ENCODE measurements at regions not wholly inside any gene's neighbourhood (a gene's known extent, or its start where the extent isn't known, plus 50 kb on each side); places are given as distances from the start of the nearest gene placed in this dataset.

GRCh38 chr18:77996737-77997136 is 747.1 kb downstream of the GALR1 start:
- H3K27ac ChIP-seq (ENCODE audit: low read depth, low read length) = no peak overlapping the region
- no peak overlapping the region for H3K4me3 ChIP-seq (ENCODE audit: low read depth, low read length)
- H3K79me2 ChIP-seq (ENCODE audit: control insufficient read depth, insufficient read depth, low read length, unreplicated experiment) = no peaks in the 10 kb centered on the region
- H3K4me1 ChIP-seq (ENCODE audit: control insufficient read depth, insufficient read depth, low read length, unreplicated experiment) = no peaks in the 10 kb centered on the region
- H3K36me3 ChIP-seq (ENCODE audit: insufficient read depth, low read length) = no peaks in the 10 kb centered on the region
- no peaks in the 10 kb centered on the region for H3K27me3 ChIP-seq (ENCODE audit: insufficient read depth, low read length)
- H2AFZ ChIP-seq (ENCODE audit: low read length, unreplicated experiment) = no peak overlapping the region

GRCh38 chr18:78001811-78002210 is 752.2 kb downstream of the GALR1 start:
- H3K79me2 ChIP-seq (ENCODE audit: control insufficient read depth, insufficient read depth, low read length, unreplicated experiment) = no peaks in the 10 kb centered on the region
- no peaks in the 10 kb centered on the region for H3K36me3 ChIP-seq (ENCODE audit: insufficient read depth, low read length)
- no peak overlapping the region for H3K4me3 ChIP-seq (ENCODE audit: low read depth, low read length)
- H3K27ac ChIP-seq (ENCODE audit: low read depth, low read length) = no peak overlapping the region
- H2AFZ ChIP-seq (ENCODE audit: low read length, unreplicated experiment) = no peak overlapping the region
- no peaks in the 10 kb centered on the region for H3K27me3 ChIP-seq (ENCODE audit: insufficient read depth, low read length)
- no peaks in the 10 kb centered on the region for H3K4me1 ChIP-seq (ENCODE audit: control insufficient read depth, insufficient read depth, low read length, unreplicated experiment)

- Histone ChIP-seq H3K27me3 (ENCODE audit: insufficient read depth, low read length) (no peaks in the 10 kb centered on the region), H3K4me1 (ENCODE audit: control insufficient read depth, insufficient read depth, low read length, unreplicated experiment) (no peaks in the 10 kb centered on the region), H3K36me3 (ENCODE audit: insufficient read depth, low read length) (no peaks in the 10 kb centered on the region), H3K27ac (ENCODE audit: low read depth, low read length) (no peak overlapping the region), H3K4me3 (ENCODE audit: low read depth, low read length) (no peak overlapping the region), H3K79me2 (ENCODE audit: control insufficient read depth, insufficient read depth, low read length, unreplicated experiment) (no peaks in the 10 kb centered on the region), H2AFZ (ENCODE audit: low read length, unreplicated experiment) (no peak overlapping the region)
Observed at GRCh38 chr18:78006006-78006773, 756.5 kb downstream of the GALR1 start.

GRCh38 chr18:78006774-78007260 is 757.2 kb downstream of the GALR1 start:
- Histone ChIP-seq H3K79me2 (ENCODE audit: control insufficient read depth, insufficient read depth, low read length, unreplicated experiment) (no peaks in the 10 kb centered on the region), H2AFZ (ENCODE audit: low read length, unreplicated experiment) (no peak overlapping the region), H3K27ac (ENCODE audit: low read depth, low read length) (no peak overlapping the region), H3K4me3 (ENCODE audit: low read depth, low read length) (no peak overlapping the region), H3K4me1 (ENCODE audit: control insufficient read depth, insufficient read depth, low read length, unreplicated experiment) (no peaks in the 10 kb centered on the region), H3K27me3 (ENCODE audit: insufficient read depth, low read length) (no peaks in the 10 kb centered on the region), H3K36me3 (ENCODE audit: insufficient read depth, low read length) (no peaks in the 10 kb centered on the region)

- H3K27me3 ChIP-seq (ENCODE audit: insufficient read depth, low read length) = no peaks in the 10 kb centered on the region
- H3K36me3 ChIP-seq (ENCODE audit: insufficient read depth, low read length) = no peaks in the 10 kb centered on the region
- no peaks in the 10 kb centered on the region for H3K4me1 ChIP-seq (ENCODE audit: control insufficient read depth, insufficient read depth, low read length, unreplicated experiment)
- no peak overlapping the region for H2AFZ ChIP-seq (ENCODE audit: low read length, unreplicated experiment)
- H3K4me3 ChIP-seq (ENCODE audit: low read depth, low read length) = no peak overlapping the region
- H3K79me2 ChIP-seq (ENCODE audit: control insufficient read depth, insufficient read depth, low read length, unreplicated experiment) = no peaks in the 10 kb centered on the region
- H3K27ac ChIP-seq (ENCODE audit: low read depth, low read length) = no peak overlapping the region
Observed at GRCh38 chr18:78010363-78010762, 760.7 kb downstream of the GALR1 start.

GRCh38 chr18:78017869-78018268 is 768.2 kb downstream of the GALR1 start:
- H3K27me3 ChIP-seq (ENCODE audit: insufficient read depth, low read length) = no peaks in the 10 kb centered on the region

GRCh38 chr18:78021196-78021595 is 771.5 kb downstream of the GALR1 start:
- Histone ChIP-seq H3K4me1 (ENCODE audit: control insufficient read depth, insufficient read depth, low read length, unreplicated experiment) (no peaks in the 10 kb centered on the region), H3K79me2 (ENCODE audit: control insufficient read depth, insufficient read depth, low read length, unreplicated experiment) (no peaks in the 10 kb centered on the region), H3K27me3 (ENCODE audit: insufficient read depth, low read length) (no peaks in the 10 kb centered on the region), H3K36me3 (ENCODE audit: insufficient read depth, low read length) (no peaks in the 10 kb centered on the region), H2AFZ (ENCODE audit: low read length, unreplicated experiment) (no peak overlapping the region), H3K4me3 (ENCODE audit: low read depth, low read length) (no peak overlapping the region), H3K27ac (ENCODE audit: low read depth, low read length) (no peak overlapping the region)

More at GRCh38 chr18:78017869-78018268, 768.2 kb downstream of the GALR1 start:
- H3K4me1 ChIP-seq (ENCODE audit: control insufficient read depth, insufficient read depth, low read length, unreplicated experiment) = no peaks in the 10 kb centered on the region
- no peaks in the 10 kb centered on the region for H3K36me3 ChIP-seq (ENCODE audit: insufficient read depth, low read length)
- no peaks in the 10 kb centered on the region for H3K79me2 ChIP-seq (ENCODE audit: control insufficient read depth, insufficient read depth, low read length, unreplicated experiment)
- no peak overlapping the region for H2AFZ ChIP-seq (ENCODE audit: low read length, unreplicated experiment)
- H3K27ac ChIP-seq (ENCODE audit: low read depth, low read length) = no peak overlapping the region
- no peak overlapping the region for H3K4me3 ChIP-seq (ENCODE audit: low read depth, low read length)

GRCh38 chr18:78031589-78031988 is 781.9 kb downstream of the GALR1 start:
- no peaks in the 10 kb centered on the region for H3K27me3 ChIP-seq (ENCODE audit: insufficient read depth, low read length)
- no peaks in the 10 kb centered on the region for H3K36me3 ChIP-seq (ENCODE audit: insufficient read depth, low read length)

GRCh38 chr18:78031991-78032390 is 782.3 kb downstream of the GALR1 start:
- no peaks in the 10 kb centered on the region for H3K4me1 ChIP-seq (ENCODE audit: control insufficient read depth, insufficient read depth, low read length, unreplicated experiment)
- no peaks in the 10 kb centered on the region for H3K79me2 ChIP-seq (ENCODE audit: control insufficient read depth, insufficient read depth, low read length, unreplicated experiment)
- H3K4me3 ChIP-seq (ENCODE audit: low read depth, low read length) = no peak overlapping the region
- H3K27ac ChIP-seq (ENCODE audit: low read depth, low read length) = no peak overlapping the region
- no peak overlapping the region for H2AFZ ChIP-seq (ENCODE audit: low read length, unreplicated experiment)
- no peaks in the 10 kb centered on the region for H3K36me3 ChIP-seq (ENCODE audit: insufficient read depth, low read length)
- H3K27me3 ChIP-seq (ENCODE audit: insufficient read depth, low read length) = no peaks in the 10 kb centered on the region

More at GRCh38 chr18:78031589-78031988, 781.9 kb downstream of the GALR1 start:
- H3K4me1 ChIP-seq (ENCODE audit: control insufficient read depth, insufficient read depth, low read length, unreplicated experiment) = no peaks in the 10 kb centered on the region
- no peak overlapping the region for H3K4me3 ChIP-seq (ENCODE audit: low read depth, low read length)
- no peaks in the 10 kb centered on the region for H3K79me2 ChIP-seq (ENCODE audit: control insufficient read depth, insufficient read depth, low read length, unreplicated experiment)
- H2AFZ ChIP-seq (ENCODE audit: low read length, unreplicated experiment) = no peak overlapping the region
- no peak overlapping the region for H3K27ac ChIP-seq (ENCODE audit: low read depth, low read length)

GRCh38 chr18:78032574-78032973 is 782.9 kb downstream of the GALR1 start:
- no peaks in the 10 kb centered on the region for H3K79me2 ChIP-seq (ENCODE audit: control insufficient read depth, insufficient read depth, low read length, unreplicated experiment)
- no peaks in the 10 kb centered on the region for H3K36me3 ChIP-seq (ENCODE audit: insufficient read depth, low read length)
- H3K27me3 ChIP-seq (ENCODE audit: insufficient read depth, low read length) = no peaks in the 10 kb centered on the region
- H3K4me1 ChIP-seq (ENCODE audit: control insufficient read depth, insufficient read depth, low read length, unreplicated experiment) = no peaks in the 10 kb centered on the region
- no peak overlapping the region for H3K4me3 ChIP-seq (ENCODE audit: low read depth, low read length)
- no peak overlapping the region for H3K27ac ChIP-seq (ENCODE audit: low read depth, low read length)
- no peak overlapping the region for H2AFZ ChIP-seq (ENCODE audit: low read length, unreplicated experiment)

GRCh38 chr18:78034755-78035154 is 785.1 kb downstream of the GALR1 start:
- Histone ChIP-seq H3K27ac (ENCODE audit: low read depth, low read length) (no peak overlapping the region), H3K4me3 (ENCODE audit: low read depth, low read length) (no peak overlapping the region), H3K27me3 (ENCODE audit: insufficient read depth, low read length) (no peaks in the 10 kb centered on the region), H3K79me2 (ENCODE audit: control insufficient read depth, insufficient read depth, low read length, unreplicated experiment) (no peaks in the 10 kb centered on the region), H2AFZ (ENCODE audit: low read length, unreplicated experiment) (no peak overlapping the region), H3K4me1 (ENCODE audit: control insufficient read depth, insufficient read depth, low read length, unreplicated experiment) (no peaks in the 10 kb centered on the region), H3K36me3 (ENCODE audit: insufficient read depth, low read length) (no peaks in the 10 kb centered on the region)
